ENCODE measurements at regions not wholly inside any gene's neighbourhood (a gene's known extent, or its start where the extent isn't known, plus 50 kb on each side); places are given as distances from the start of the nearest gene placed in this dataset.

DNA sequence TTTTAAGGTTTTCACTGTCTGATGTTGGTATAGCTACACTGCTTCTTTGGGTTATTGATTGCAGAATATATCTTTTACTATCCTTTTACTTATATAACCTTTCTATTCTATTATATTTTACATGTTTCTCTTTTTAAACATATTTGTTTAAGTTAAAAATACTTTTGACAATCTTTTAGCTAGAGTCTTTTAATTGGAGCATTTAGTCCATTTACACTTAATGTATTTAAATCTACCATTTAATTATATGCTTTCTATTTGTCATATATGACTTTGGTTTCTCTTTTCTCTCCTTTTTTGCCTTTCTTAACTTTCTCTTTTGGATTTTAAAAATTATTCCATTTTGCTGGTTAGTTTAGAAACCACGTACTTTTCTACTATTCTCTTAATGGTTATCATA is 53.7 kb upstream of the PRR23C start:
- no CpG with 5 or more reads among the region's 1 CpG for WGBS (ENCODE audit: extremely low coverage, insufficient read length, low lambda C conversion rate)
- H3K4me2 ChIP-seq (ENCODE audit: insufficient read depth, insufficient read length, low read length): no peak overlapping the region
- no peaks in the 10 kb centered on the region for H3K79me2 ChIP-seq (ENCODE audit: insufficient read depth, low read length)
- no peak overlapping the region for H2BK20ac ChIP-seq (ENCODE audit: low read depth, low read length, poor library complexity, severe bottlenecking)
- no peak overlapping the region for H2BK120ac ChIP-seq (ENCODE audit: low read depth, low read length, poor library complexity, severe bottlenecking)
- no peak overlapping the region for H4K8ac ChIP-seq (replicated peaks; ENCODE audit: insufficient read length, low read depth, low read length)
- no peak overlapping the region for H3K14ac ChIP-seq (ENCODE audit: insufficient read depth, low read length)
- no peak overlapping the region for H3T11ph ChIP-seq (ENCODE audit: low read length)
- no peak overlapping the region for H3K23ac ChIP-seq (ENCODE audit: insufficient read length, low read depth, low read length)
- H4K5ac ChIP-seq (ENCODE audit: insufficient read length, low read depth, low read length): no peak overlapping the region
- H2AFZ ChIP-seq (ENCODE audit: low read length): no peak overlapping the region
- H3K18ac ChIP-seq (ENCODE audit: insufficient read length, low read depth, low read length): no peak overlapping the region
- H2AK5ac ChIP-seq (ENCODE audit: insufficient read length, low read length): no peak overlapping the region
- no peaks in the 10 kb centered on the region for H3K36me3 Mint-ChIP-seq (ENCODE audit: insufficient read depth in 1 of 3, low read depth in 3 of 3)
- DNase-seq: no peak
- no peaks in the 10 kb centered on the region for H3K4me1 ChIP-seq (ENCODE audit: insufficient read depth, low read length)
- H2BK15ac ChIP-seq (ENCODE audit: low read depth, low read length): no peak overlapping the region
- no peaks in the 10 kb centered on the region for H3K27me3 ChIP-seq (ENCODE audit: insufficient read depth, low read length)
- no peak overlapping the region for H2BK12ac ChIP-seq (ENCODE audit: insufficient read length, low read depth, low read length)
- H3K27ac Mint-ChIP-seq: no peak overlapping the region
- H3K4me1 Mint-ChIP-seq: peaks cover 5 to 7% of the 10 kb centered on the region in 2 experiments; a peak in 2 of 4 replicates
- H3K9me3 Mint-ChIP-seq: 0 out of 5 replicates have a peak, but pooled peaks cover 0 to under 1% of the 10 kb centered on the region in 2 experiments
- H3K9me3 ChIP-seq (ENCODE audit: control insufficient read depth, low read depth, low read length): no peaks in the 10 kb centered on the region
- TF ChIP-seq, protein P1, sequence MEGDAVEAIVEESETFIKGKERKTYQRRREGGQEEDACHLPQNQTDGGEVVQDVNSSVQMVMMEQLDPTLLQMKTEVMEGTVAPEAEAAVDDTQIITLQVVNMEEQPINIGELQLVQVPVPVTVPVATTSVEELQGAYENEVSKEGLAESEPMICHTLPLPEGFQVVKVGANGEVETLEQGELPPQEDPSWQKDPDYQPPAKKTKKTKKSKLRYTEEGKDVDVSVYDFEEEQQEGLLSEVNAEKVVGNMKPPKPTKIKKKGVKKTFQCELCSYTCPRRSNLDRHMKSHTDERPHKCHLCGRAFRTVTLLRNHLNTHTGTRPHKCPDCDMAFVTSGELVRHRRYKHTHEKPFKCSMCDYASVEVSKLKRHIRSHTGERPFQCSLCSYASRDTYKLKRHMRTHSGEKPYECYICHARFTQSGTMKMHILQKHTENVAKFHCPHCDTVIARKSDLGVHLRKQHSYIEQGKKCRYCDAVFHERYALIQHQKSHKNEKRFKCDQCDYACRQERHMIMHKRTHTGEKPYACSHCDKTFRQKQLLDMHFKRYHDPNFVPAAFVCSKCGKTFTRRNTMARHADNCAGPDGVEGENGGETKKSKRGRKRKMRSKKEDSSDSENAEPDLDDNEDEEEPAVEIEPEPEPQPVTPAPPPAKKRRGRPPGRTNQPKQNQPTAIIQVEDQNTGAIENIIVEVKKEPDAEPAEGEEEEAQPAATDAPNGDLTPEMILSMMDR (conservative IDR thresholded peaks at IDR 0.05): no peak
- H3K9ac ChIP-seq (ENCODE audit: extremely low read depth, insufficient read length, low read length): no peak overlapping the region
- no peak overlapping the region for H3K56ac ChIP-seq (ENCODE audit: insufficient read length, low read depth, low read length)
- no peaks in the 10 kb centered on the region for H3K79me1 ChIP-seq (ENCODE audit: insufficient read depth, low read depth, low read length, poor library complexity, severe bottlenecking)
- no peak overlapping the region for H3K4me3 Mint-ChIP-seq
- H4K20me1 ChIP-seq (ENCODE audit: control insufficient read depth, insufficient read depth, insufficient read length): no peaks in the 10 kb centered on the region
- no peak overlapping the region for H3K27ac ChIP-seq (ENCODE audit: insufficient read length, low read depth, low read length)
- H3K4ac ChIP-seq (ENCODE audit: low read depth, low read length): no peak overlapping the region
- H3K23me2 ChIP-seq (ENCODE audit: insufficient read length, low read depth, low read length, poor library complexity, severe bottlenecking): no peaks in the 10 kb centered on the region
- H2BK5ac ChIP-seq (ENCODE audit: insufficient read length, low read length): no peak overlapping the region
- no peak overlapping the region for H4K91ac ChIP-seq (ENCODE audit: insufficient read length, low read depth, low read length)
- peaks cover 16% of the 10 kb centered on the region for H3K27me3 Mint-ChIP-seq (ENCODE audit: low read depth)
